Mesenchymal stem cell (in vitro differentiated cells and primary cell): ENCODE measurements at regions not wholly inside any gene's neighbourhood (a gene's known extent, or its start where the extent isn't known, plus 50 kb on each side); places are given as distances from the start of the nearest gene placed in this dataset.
A peak's percentile ranks its signal among the peaks of the same experiment; 100 is the strongest.
"Not testable (repeated sequence)": the region's sequence is repeated elsewhere in the genome, so short reads cannot be mapped to it uniquely, and the experiment has no call there.

Source experiments
- DNase-seq: peaks from one replicate; pipeline ENCODE4 v3.0.0-alpha.2; 2013
- H2AFZ ChIP-seq: one replicate; pipeline ENCODE4 v1.6.1; 2013; ENCODE audit warnings: low read depth, mild to moderate bottlenecking, control low read depth, inconsistent platforms, low read length, moderate library complexity
- H2AK5ac ChIP-seq: 2 replicates; pipeline ENCODE4 v1.6.1; 2013; ENCODE audit warnings: low read length, moderate library complexity, mild to moderate bottlenecking, inconsistent platforms; ENCODE audit not compliant: severe bottlenecking
- H2BK120ac ChIP-seq: one replicate; pipeline ENCODE4 v1.6.1; 2013; ENCODE audit warnings: low read depth, mild to moderate bottlenecking, inconsistent platforms, low read length, moderate library complexity
- H2BK12ac ChIP-seq, 2 experiments: one replicate each; pipeline ENCODE4 v1.6.1; 2013; ENCODE audit warnings: inconsistent platforms in 2 of 2, low read length in 2 of 2, mild to moderate bottlenecking in 2 of 2, moderate library complexity in 2 of 2, control low read depth in 1 of 2
- H2BK15ac ChIP-seq: one replicate; pipeline ENCODE4 v1.6.1; 2013; ENCODE audit warnings: mild to moderate bottlenecking, low read depth, inconsistent platforms; ENCODE audit not compliant: poor library complexity, severe bottlenecking
- H2BK5ac ChIP-seq: 2 replicates; pipeline ENCODE4 v1.6.1; 2013; ENCODE audit warnings: low read depth, mild to moderate bottlenecking, low read length, control low read depth, inconsistent platforms; ENCODE audit not compliant: poor library complexity, severe bottlenecking
- H3K14ac ChIP-seq, 2 experiments: one replicate each; pipeline ENCODE4 v1.6.1; 2013; ENCODE audit warnings: inconsistent platforms in 2 of 2, low read length in 2 of 2, control low read depth in 1 of 2, mild to moderate bottlenecking in 1 of 2, moderate library complexity in 1 of 2
- H3K18ac ChIP-seq, 2 experiments: one replicate each; pipeline ENCODE4 v1.6.1; 2013; ENCODE audit warnings: inconsistent platforms in 2 of 2, low read length in 2 of 2, control low read depth in 1 of 2, low read depth in 1 of 2, mild to moderate bottlenecking in 1 of 2
- H3K23ac ChIP-seq, 2 experiments: one replicate each; pipeline ENCODE4 v1.6.1; 2013; ENCODE audit warnings: inconsistent platforms in 2 of 2, low read length in 2 of 2, mild to moderate bottlenecking in 2 of 2, moderate library complexity in 2 of 2, control low read depth in 1 of 2
- H3K27ac ChIP-seq: 2 replicates; pipeline ENCODE4 v1.5.1; 2013; ENCODE audit warnings: mild to moderate bottlenecking, moderate library complexity, low read length, control low read depth, inconsistent platforms; ENCODE audit not compliant: poor library complexity, severe bottlenecking
- H3K27me3 ChIP-seq, 2 experiments: 2 replicates each; pipeline versions ENCODE4 v1.6.1 to v1.7.0; 2013; ENCODE audit warnings: low read length in 2 of 2, mild to moderate bottlenecking in 2 of 2, moderate library complexity in 2 of 2, control low read depth in 1 of 2, inconsistent platforms in 1 of 2; ENCODE audit not compliant: control insufficient read depth in 1 of 2, insufficient read depth in 1 of 2
- H3K36me3 ChIP-seq, 2 experiments: 2 replicates each; pipeline versions ENCODE4 v1.6.1 to v1.7.0; 2013; ENCODE audit warnings: low read length in 2 of 2, control low read depth in 1 of 2, inconsistent platforms in 1 of 2, low read depth in 1 of 2, mild to moderate bottlenecking in 1 of 2; ENCODE audit not compliant: insufficient read depth in 2 of 2, control insufficient read depth in 1 of 2
- H3K4ac ChIP-seq, 2 experiments: one replicate each; pipeline ENCODE4 v1.6.1; 2013; ENCODE audit warnings: inconsistent platforms in 2 of 2, low read length in 2 of 2, mild to moderate bottlenecking in 2 of 2, moderate library complexity in 2 of 2, control low read depth in 1 of 2, low read depth in 1 of 2
- H3K4me1 ChIP-seq: 2 replicates; pipeline ENCODE4 v1.6.1; 2013; ENCODE audit warnings: low read depth, low read length, control low read depth; ENCODE audit not compliant: control insufficient read depth, insufficient read depth
- H3K4me2 ChIP-seq: 2 replicates; pipeline ENCODE4 v1.6.1; 2013; ENCODE audit warnings: low read length, mild to moderate bottlenecking, inconsistent platforms; ENCODE audit not compliant: poor library complexity, severe bottlenecking
- H3K4me3 ChIP-seq, 2 experiments: 2 replicates each; pipeline versions ENCODE4 v1.5.1 to v1.7.0; 2013; ENCODE audit warnings: low read length in 2 of 2, mild to moderate bottlenecking in 2 of 2, control low read depth in 1 of 2, low read depth in 1 of 2; ENCODE audit not compliant: insufficient read depth in 1 of 2
- H3K79me1 ChIP-seq: replicated peaks from 2 replicates; pipeline ENCODE4 v1.6.1; 2013; ENCODE audit warnings: mild to moderate bottlenecking, control low read depth, low read length, inconsistent platforms; ENCODE audit not compliant: poor library complexity, severe bottlenecking
- H3K9ac ChIP-seq: 2 replicates; pipeline ENCODE4 v1.7.0; 2013; ENCODE audit warnings: mild to moderate bottlenecking, low read length, moderate library complexity
- H3K9me3 ChIP-seq: 2 replicates; pipeline ENCODE4 v1.7.0; 2013; ENCODE audit warnings: mild to moderate bottlenecking, low read length; ENCODE audit not compliant: control insufficient read depth
- H4K8ac ChIP-seq: one replicate; pipeline ENCODE4 v1.6.1; 2013; ENCODE audit warnings: inconsistent platforms, mild to moderate bottlenecking, low read length, moderate library complexity
- H4K91ac ChIP-seq: one replicate; pipeline ENCODE4 v1.6.1; 2013; ENCODE audit warnings: mild to moderate bottlenecking, low read length, inconsistent platforms
- WGBS: methylation state at CpG from one replicate; pipeline ENCODE4 v1.1.7; 2013; ENCODE audit warnings: mixed read lengths; 5-methylcytosine and 5-hydroxymethylcytosine counted together

GRCh38 chr4:134483514-134483913, 281.9 kb upstream of the PABPC4L start:
- not testable (repeated sequence) for H2BK15ac ChIP-seq, H3K9ac ChIP-seq, H3K79me1 ChIP-seq, H4K91ac ChIP-seq, H3K36me3 ChIP-seq, H3K4me1 ChIP-seq, DNase-seq, H2BK120ac ChIP-seq, H2AFZ ChIP-seq, H3K4ac ChIP-seq, H3K14ac ChIP-seq, H3K4me3 ChIP-seq, H3K23ac ChIP-seq, H3K18ac ChIP-seq, H2AK5ac ChIP-seq, H3K27me3 ChIP-seq, H2BK5ac ChIP-seq, H3K27ac ChIP-seq, H4K8ac ChIP-seq, H3K4me2 ChIP-seq, H2BK12ac ChIP-seq
- H3K9me3 ChIP-seq, result peaks cover 18% of the 10 kb centered on the region
- WGBS, result 100% methylated on average over 1 of the region's 3 CpGs

GRCh38 chr4:134471569-134471968, 270.0 kb upstream of the PABPC4L start:
- H3K36me3 ChIP-seq, result no peaks in the 10 kb centered on the region

GRCh38 chr4:134470544-134470943, 269.0 kb upstream of the PABPC4L start:
- Histone ChIP-seq H4K8ac (no peak overlapping the region), H4K91ac (no peak overlapping the region), H3K9ac (no peak overlapping the region), H3K9me3 (peaks cover 4% of the 10 kb centered on the region), H3K4ac (no peak overlapping the region), H3K4me1 (no peaks in the 10 kb centered on the region), H2BK120ac (no peak overlapping the region), H2BK5ac (no peak overlapping the region), H3K4me2 (no peak overlapping the region), H3K14ac (no peak overlapping the region), H3K4me3 (no peak overlapping the region), H3K27me3 (no peaks in the 10 kb centered on the region), H2AK5ac (no peak overlapping the region), H3K27ac (no peak overlapping the region), H2BK15ac (no peak overlapping the region), H3K18ac (no peak overlapping the region), H3K79me1 (no peaks in the 10 kb centered on the region), H2AFZ (no peak overlapping the region), H3K23ac (no peak overlapping the region), H2BK12ac (no peak overlapping the region), H3K36me3 (no peaks in the 10 kb centered on the region)
- peak; percentile 18 for DNase-seq
- WGBS, result 0% methylated on average over 1 of the region's 2 CpGs

More at GRCh38 chr4:134471569-134471968, 270.0 kb upstream of the PABPC4L start:
- Histone ChIP-seq H3K9me3 (peaks cover 3% of the 10 kb centered on the region), H3K14ac (no peak overlapping the region), H3K9ac (no peak overlapping the region), H3K27ac (no peak overlapping the region), H3K4me2 (no peak overlapping the region), H2BK12ac (no peak overlapping the region), H2BK5ac (no peak overlapping the region), H3K4me3 (no peak overlapping the region), H2BK120ac (no peak overlapping the region), H2AFZ (no peak overlapping the region), H2AK5ac (no peak overlapping the region), H3K4me1 (no peaks in the 10 kb centered on the region), H4K8ac (no peak overlapping the region), H2BK15ac (no peak overlapping the region), H3K18ac (no peak overlapping the region), H3K79me1 (no peaks in the 10 kb centered on the region), H3K27me3 (no peaks in the 10 kb centered on the region), H3K4ac (no peak overlapping the region), H3K23ac (no peak overlapping the region), H4K91ac (no peak overlapping the region)
- WGBS, result no CpG with 5 or more reads among the region's 1 CpG
- DNase-seq, result no peak

- Histone ChIP-seq H2AFZ (no peak overlapping the region), H3K36me3 (no peaks in the 10 kb centered on the region), H3K79me1 (no peaks in the 10 kb centered on the region), H2BK120ac (no peak overlapping the region), H3K23ac (no peak overlapping the region), H2AK5ac (no peak overlapping the region), H3K18ac (no peak overlapping the region), H3K27me3 (no peaks in the 10 kb centered on the region), H4K8ac (no peak overlapping the region), H3K27ac (no peak overlapping the region), H3K9me3 (peaks cover 5% of the 10 kb centered on the region), H4K91ac (no peak overlapping the region), H3K9ac (no peak overlapping the region), H3K4me2 (no peak overlapping the region), H2BK5ac (no peak overlapping the region), H3K4me1 (no peaks in the 10 kb centered on the region), H3K4ac (no peak overlapping the region), H3K4me3 (no peak overlapping the region), H2BK12ac (no peak overlapping the region), H3K14ac (no peak overlapping the region), H2BK15ac (no peak overlapping the region)
- DNase-seq, result no peak
Observed at GRCh38 chr4:134465417-134465816, 263.8 kb upstream of the PABPC4L start.
